ENCODE measurements at regions not wholly inside any gene's neighbourhood (a gene's known extent, or its start where the extent isn't known, plus 50 kb on each side); places are given as distances from the start of the nearest gene placed in this dataset.
A peak's percentile ranks its signal among the peaks of the same experiment; 100 is the strongest.

GRCh38 chr13:74052402-74052928, 81.7 kb downstream of the KLF12 start:
- ATAC-seq (peak; percentile 63), DNase-seq (peak; percentile 74)
- H3K4me1 ChIP-seq: no peaks in the 10 kb centered on the region
- TF ChIP-seq CTCF (IDR thresholded peaks at IDR 0.05): no peak
- H3K4me3 ChIP-seq: no peak overlapping the region
- no peaks in the 10 kb centered on the region for H3K9me3 ChIP-seq
- no peaks in the 10 kb centered on the region for H3K27me3 ChIP-seq
- intact Hi-C loops (cut with DNase I): no loop called here
- no peak overlapping the region for H3K27ac ChIP-seq
- no peaks in the 10 kb centered on the region for H3K36me3 ChIP-seq

GRCh38 chr13:74048756-74049155, 85.4 kb downstream of the KLF12 start:
- no peak overlapping the region for H3K4me3 ChIP-seq
- intact Hi-C loops (cut with DNase I): no loop called here
- no peak for TF ChIP-seq CTCF (IDR thresholded peaks at IDR 0.05)
- no peaks in the 10 kb centered on the region for H3K36me3 ChIP-seq
- H3K27me3 ChIP-seq: no peaks in the 10 kb centered on the region
- no peaks in the 10 kb centered on the region for H3K9me3 ChIP-seq
- no peak for ATAC-seq
- DNase-seq: no peak
- no peak overlapping the region for H3K27ac ChIP-seq
- H3K4me1 ChIP-seq: no peaks in the 10 kb centered on the region

GRCh38 chr13:74047931-74048600, 86.1 kb downstream of the KLF12 start:
- no peak for DNase-seq
- Histone ChIP-seq H3K27ac (no peak overlapping the region), H3K27me3 (no peaks in the 10 kb centered on the region), H3K9me3 (no peaks in the 10 kb centered on the region), H3K36me3 (no peaks in the 10 kb centered on the region), H3K4me1 (no peaks in the 10 kb centered on the region), H3K4me3 (no peak overlapping the region)
- intact Hi-C loops (cut with DNase I): no loop called here
- TF ChIP-seq CTCF (IDR thresholded peaks at IDR 0.05): no peak
- ATAC-seq: peak; percentile 72

GRCh38 chr13:74046431-74046830, 87.8 kb downstream of the KLF12 start:
- no peak for DNase-seq
- no peaks in the 10 kb centered on the region for H3K27me3 ChIP-seq
- H3K4me1 ChIP-seq: no peaks in the 10 kb centered on the region
- ATAC-seq: no peak
- no peak overlapping the region for H3K4me3 ChIP-seq
- H3K27ac ChIP-seq: no peak overlapping the region
- TF ChIP-seq CTCF (IDR thresholded peaks at IDR 0.05): no peak
- no peaks in the 10 kb centered on the region for H3K36me3 ChIP-seq
- intact Hi-C loops (cut with DNase I): no loop called here
- H3K9me3 ChIP-seq: no peaks in the 10 kb centered on the region

- Histone ChIP-seq H3K4me1 (no peaks in the 10 kb centered on the region), H3K27ac (no peak overlapping the region), H3K36me3 (no peaks in the 10 kb centered on the region), H3K9me3 (no peaks in the 10 kb centered on the region), H3K27me3 (no peaks in the 10 kb centered on the region), H3K4me3 (no peak overlapping the region)
- intact Hi-C loops (cut with DNase I): no loop called here
- DNase-seq (no peak), ATAC-seq (no peak)
- no peak for TF ChIP-seq CTCF (IDR thresholded peaks at IDR 0.05)
Measured at GRCh38 chr13:74045583-74045982, 88.6 kb downstream of the KLF12 start.

Data from upper lobe of right lung (tissue), 1 donor.